ENCODE measurements at regions not wholly inside any gene's neighbourhood (a gene's known extent, or its start where the extent isn't known, plus 50 kb on each side); places are given as distances from the start of the nearest gene placed in this dataset.

GRCh38 chr18:70522183-70522680, 233.4 kb downstream of the SOCS6 start:
- Histone ChIP-seq H3K4me2 (no peak overlapping the region), H3K27me3 (no peaks in the 10 kb centered on the region), H4K20me1 (ENCODE audit: low read depth) (no peaks in the 10 kb centered on the region), H3K4me1 (no peaks in the 10 kb centered on the region), H3K4me3 (no peak overlapping the region), H3K36me3 (no peaks in the 10 kb centered on the region), H2AFZ (replicated peaks) (no peak overlapping the region), H3K9me3 (ENCODE audit: low read depth) (no peaks in the 10 kb centered on the region), H3K9ac (no peak overlapping the region), H3K27ac (no peak overlapping the region), H3K79me2 (ENCODE audit: low read depth) (no peaks in the 10 kb centered on the region), H3F3A (ENCODE audit: low read depth) (no peaks in the 10 kb centered on the region)
- H3K27me3 Mint-ChIP-seq (ENCODE audit: insufficient read depth, low read depth), result peaks cover 5% of the 10 kb centered on the region
- H3K4me3 Mint-ChIP-seq, result no peak overlapping the region
- H3K4me1 Mint-ChIP-seq, result peaks cover 4% of the 10 kb centered on the region
- peaks cover 4% of the 10 kb centered on the region for H3K9me3 Mint-ChIP-seq
- no peak for TF ChIP-seq EZH2 (IDR thresholded peaks at IDR 0.05)
- no peaks in the 10 kb centered on the region for H3K36me3 Mint-ChIP-seq
- no peak overlapping the region for H3K27ac Mint-ChIP-seq
- no peak for DNase-seq (ENCODE audit: low spot score)

- TF ChIP-seq EZH2phosphoT487 (IDR thresholded peaks at IDR 0.05) (no peak), EZH2 (IDR thresholded peaks at IDR 0.05) (no peak), CTCF (IDR thresholded peaks at IDR 0.05) (no peak)
- H3K4me1 ChIP-seq, result no peaks in the 10 kb centered on the region
- no peak overlapping the region for H3K27ac Mint-ChIP-seq
- H3F3A ChIP-seq (ENCODE audit: low read depth), result no peaks in the 10 kb centered on the region
- no peak overlapping the region for H3K4me3 ChIP-seq
- H3K27me3 Mint-ChIP-seq (ENCODE audit: insufficient read depth, low read depth), result peaks cover 5% of the 10 kb centered on the region
- H3K36me3 Mint-ChIP-seq, result no peaks in the 10 kb centered on the region
- no peaks in the 10 kb centered on the region for H3K27me3 ChIP-seq
- H3K36me3 ChIP-seq, result no peaks in the 10 kb centered on the region
- no peaks in the 10 kb centered on the region for H4K20me1 ChIP-seq (ENCODE audit: low read depth)
- no peak for DNase-seq (ENCODE audit: low spot score)
- H3K27ac ChIP-seq, result no peak overlapping the region
- H3K9ac ChIP-seq, result no peak overlapping the region
- no peaks in the 10 kb centered on the region for H3K9me3 ChIP-seq (ENCODE audit: low read depth)
- H3K4me2 ChIP-seq, result no peak overlapping the region
- peaks cover 4% of the 10 kb centered on the region for H3K4me1 Mint-ChIP-seq
- no peak overlapping the region for H3K4me3 Mint-ChIP-seq
- H3K9me3 Mint-ChIP-seq, result no peaks in the 10 kb centered on the region
- H2AFZ ChIP-seq (replicated peaks), result no peak overlapping the region
- no peaks in the 10 kb centered on the region for H3K79me2 ChIP-seq (ENCODE audit: low read depth)
Observed at GRCh38 chr18:70520867-70521266, 232.0 kb downstream of the SOCS6 start.

- Mint-ChIP-seq H3K27ac (no peak overlapping the region), H3K27me3 (ENCODE audit: insufficient read depth, low read depth) (peaks cover 2% of the 10 kb centered on the region), H3K9me3 (no peaks in the 10 kb centered on the region), H3K36me3 (no peaks in the 10 kb centered on the region), H3K4me3 (no peak overlapping the region), H3K4me1 (no peaks in the 10 kb centered on the region)
- no peaks in the 10 kb centered on the region for H3K36me3 ChIP-seq
- H3K9me3 ChIP-seq (ENCODE audit: low read depth), result no peaks in the 10 kb centered on the region
- H3K4me2 ChIP-seq, result no peak overlapping the region
- DNase-seq (ENCODE audit: low spot score), result no peak
- H3K4me1 ChIP-seq, result no peaks in the 10 kb centered on the region
- H4K20me1 ChIP-seq (ENCODE audit: low read depth), result no peaks in the 10 kb centered on the region
- no peak overlapping the region for H3K4me3 ChIP-seq
- no peak for TF ChIP-seq CTCF (IDR thresholded peaks at IDR 0.05)
- TF ChIP-seq EZH2 (IDR thresholded peaks at IDR 0.05), result no peak
- TF ChIP-seq EZH2phosphoT487 (IDR thresholded peaks at IDR 0.05), result no peak
- no peak overlapping the region for H2AFZ ChIP-seq (replicated peaks)
- H3K27ac ChIP-seq, result no peak overlapping the region
- no peaks in the 10 kb centered on the region for H3K79me2 ChIP-seq (ENCODE audit: low read depth)
- H3K9ac ChIP-seq, result no peak overlapping the region
- H3K27me3 ChIP-seq, result no peaks in the 10 kb centered on the region
- H3F3A ChIP-seq (ENCODE audit: low read depth), result no peaks in the 10 kb centered on the region
Observed at GRCh38 chr18:70513502-70514171, 224.8 kb downstream of the SOCS6 start.

- no peak overlapping the region for H2AFZ ChIP-seq (replicated peaks)
- no peaks in the 10 kb centered on the region for H4K20me1 ChIP-seq (ENCODE audit: low read depth)
- Mint-ChIP-seq H3K27me3 (ENCODE audit: insufficient read depth, low read depth) (no peaks in the 10 kb centered on the region), H3K4me1 (peaks cover 12% of the 10 kb centered on the region), H3K36me3 (no peaks in the 10 kb centered on the region), H3K27ac (no peak overlapping the region), H3K9me3 (no peaks in the 10 kb centered on the region), H3K4me3 (no peak overlapping the region)
- H3F3A ChIP-seq (ENCODE audit: low read depth), result no peaks in the 10 kb centered on the region
- H3K4me2 ChIP-seq, result no peak overlapping the region
- no peak overlapping the region for H3K4me3 ChIP-seq
- TF ChIP-seq EZH2 (IDR thresholded peaks at IDR 0.05), result no peak
- no peak for TF ChIP-seq EZH2phosphoT487 (IDR thresholded peaks at IDR 0.05)
- TF ChIP-seq CTCF (IDR thresholded peaks at IDR 0.05), result no peak
- H3K27ac ChIP-seq, result no peak overlapping the region
- H3K27me3 ChIP-seq, result no peaks in the 10 kb centered on the region
- H3K4me1 ChIP-seq, result peaks cover 5% of the 10 kb centered on the region
- DNase-seq (ENCODE audit: low spot score), result no peak
- no peaks in the 10 kb centered on the region for H3K9me3 ChIP-seq (ENCODE audit: low read depth)
- H3K36me3 ChIP-seq, result no peaks in the 10 kb centered on the region
- no peak overlapping the region for H3K9ac ChIP-seq
- H3K79me2 ChIP-seq (ENCODE audit: low read depth), result no peaks in the 10 kb centered on the region
Observed at GRCh38 chr18:70507970-70508369, 219.1 kb downstream of the SOCS6 start.
